Type B pancreatic cell (in vitro differentiated cells): ENCODE measurements at regions not wholly inside any gene's neighbourhood (a gene's known extent, or its start where the extent isn't known, plus 50 kb on each side); places are given as distances from the start of the nearest gene placed in this dataset.

ENCODE experiments used
- DNase-seq: peaks from one replicate; pipeline ENCODE4 v3.0.0; 2021; ENCODE audit warnings: mixed read lengths; ENCODE audit not compliant: unreplicated experiment; ENCODE audit errors: extremely low spot score
- H3K27ac Mint-ChIP-seq: 2 replicates; pipeline ENCODE4 v1.8.0; 2021; ENCODE audit warnings: mild to moderate bottlenecking, mixed read lengths
- H3K27me3 Mint-ChIP-seq: 2 replicates; pipeline ENCODE4 v1.8.0; 2021; ENCODE audit warnings: mixed read lengths
- H3K36me3 Mint-ChIP-seq: 2 replicates; pipeline ENCODE4 v1.8.0; 2021; ENCODE audit warnings: mixed read lengths
- H3K4me1 Mint-ChIP-seq: one replicate; pipeline ENCODE4 v1.8.0; 2021; ENCODE audit warnings: mixed read lengths; ENCODE audit not compliant: unreplicated experiment
- H3K4me3 Mint-ChIP-seq: 2 replicates; pipeline ENCODE4 v1.8.0; 2021; ENCODE audit warnings: mild to moderate bottlenecking, mixed read lengths
- H3K9me3 Mint-ChIP-seq: 2 replicates; pipeline ENCODE4 v1.8.0; 2021; ENCODE audit warnings: mixed read lengths
- TF ChIP-seq, protein P1 (sequence below): fragments of 200-600 bp; sonication (generic); conservative IDR thresholded peaks from 2 replicates; pipeline ENCODE4 v1.5.0; 2021; ENCODE audit warnings: antibody characterized with exemption, mild to moderate bottlenecking

DNA sequence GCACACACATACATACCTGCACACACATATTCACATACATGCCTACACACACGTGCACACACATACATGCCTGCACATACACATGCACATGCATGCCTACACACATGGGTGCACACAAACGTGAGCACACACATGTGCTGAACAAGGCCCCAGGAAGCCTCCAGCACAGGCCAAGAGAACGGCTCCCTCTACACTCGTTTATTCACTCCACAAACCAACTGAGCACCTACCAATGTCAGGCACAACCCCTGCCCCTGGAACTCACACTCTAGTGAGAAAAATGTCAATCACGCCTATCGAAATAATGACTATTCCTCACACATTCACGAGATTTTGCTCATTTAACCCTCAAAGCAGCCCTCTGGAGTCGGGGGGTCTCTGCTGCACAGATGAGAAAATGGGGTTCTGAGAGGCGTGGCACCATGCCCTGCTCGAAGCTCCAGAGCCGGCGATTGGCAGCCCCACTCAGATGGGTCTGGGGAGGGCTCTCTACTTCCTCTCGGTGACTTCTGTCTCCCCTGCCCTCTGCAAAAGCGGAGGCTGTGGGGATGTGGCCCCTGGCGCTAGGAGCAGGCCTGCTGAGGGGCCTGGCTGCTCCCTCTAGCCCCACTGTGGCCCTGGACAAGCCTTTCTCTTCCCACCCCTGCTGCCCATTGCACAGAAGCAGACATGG is 90.2 kb upstream of the RUNX3 start:
- Mint-ChIP-seq H3K27me3 (peaks cover 6% of the 10 kb centered on the region), H3K36me3 (no peaks in the 10 kb centered on the region), H3K27ac (no peak overlapping the region), H3K4me3 (no peak overlapping the region), H3K9me3 (no peaks in the 10 kb centered on the region), H3K4me1 (peaks cover 7% of the 10 kb centered on the region)
- TF ChIP-seq, protein P1, sequence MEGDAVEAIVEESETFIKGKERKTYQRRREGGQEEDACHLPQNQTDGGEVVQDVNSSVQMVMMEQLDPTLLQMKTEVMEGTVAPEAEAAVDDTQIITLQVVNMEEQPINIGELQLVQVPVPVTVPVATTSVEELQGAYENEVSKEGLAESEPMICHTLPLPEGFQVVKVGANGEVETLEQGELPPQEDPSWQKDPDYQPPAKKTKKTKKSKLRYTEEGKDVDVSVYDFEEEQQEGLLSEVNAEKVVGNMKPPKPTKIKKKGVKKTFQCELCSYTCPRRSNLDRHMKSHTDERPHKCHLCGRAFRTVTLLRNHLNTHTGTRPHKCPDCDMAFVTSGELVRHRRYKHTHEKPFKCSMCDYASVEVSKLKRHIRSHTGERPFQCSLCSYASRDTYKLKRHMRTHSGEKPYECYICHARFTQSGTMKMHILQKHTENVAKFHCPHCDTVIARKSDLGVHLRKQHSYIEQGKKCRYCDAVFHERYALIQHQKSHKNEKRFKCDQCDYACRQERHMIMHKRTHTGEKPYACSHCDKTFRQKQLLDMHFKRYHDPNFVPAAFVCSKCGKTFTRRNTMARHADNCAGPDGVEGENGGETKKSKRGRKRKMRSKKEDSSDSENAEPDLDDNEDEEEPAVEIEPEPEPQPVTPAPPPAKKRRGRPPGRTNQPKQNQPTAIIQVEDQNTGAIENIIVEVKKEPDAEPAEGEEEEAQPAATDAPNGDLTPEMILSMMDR = no peak
- no peak for DNase-seq

DNA sequence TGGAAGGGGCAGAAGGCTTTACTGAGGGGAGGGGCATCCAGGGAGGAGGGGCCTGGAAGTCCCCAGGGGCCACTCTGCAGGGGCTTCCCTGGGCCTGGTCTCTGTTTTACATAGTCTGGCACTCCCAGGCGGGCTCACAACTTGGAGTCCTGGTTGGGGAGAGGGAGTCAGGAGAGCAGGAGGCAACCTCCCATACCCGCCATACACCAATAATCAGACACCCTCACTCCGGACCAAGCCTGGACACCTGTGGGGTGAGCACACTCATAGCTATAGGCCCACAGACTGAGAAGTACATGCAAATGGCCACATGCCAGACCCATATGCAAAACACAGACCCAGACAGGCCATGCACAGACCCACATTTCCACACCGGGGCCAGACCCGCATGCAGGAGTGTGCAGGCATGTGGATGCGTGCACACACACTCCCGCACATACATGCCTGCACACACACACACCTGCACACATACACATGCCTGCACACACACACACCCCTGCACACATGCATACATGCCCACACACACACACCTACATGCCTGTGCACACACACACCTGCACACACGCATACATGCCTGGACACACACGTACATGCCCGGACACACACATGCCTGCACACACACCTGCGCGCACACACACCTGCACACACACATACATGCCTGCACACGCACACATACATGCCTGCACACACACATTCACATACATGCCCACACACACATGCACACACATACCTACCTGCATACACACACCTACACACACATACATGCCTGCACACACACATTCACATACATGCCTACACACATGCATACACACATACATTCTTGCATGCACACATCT is 89.5 kb upstream of the RUNX3 start:
- H3K4me3 Mint-ChIP-seq = no peak overlapping the region
- TF ChIP-seq, protein P1 = no peak
- peaks cover 4% of the 10 kb centered on the region for H3K27me3 Mint-ChIP-seq
- DNase-seq = no peak
- H3K27ac Mint-ChIP-seq = no peak overlapping the region
- H3K36me3 Mint-ChIP-seq = no peaks in the 10 kb centered on the region
- H3K9me3 Mint-ChIP-seq = no peaks in the 10 kb centered on the region
- H3K4me1 Mint-ChIP-seq = peaks cover 7% of the 10 kb centered on the region

DNA sequence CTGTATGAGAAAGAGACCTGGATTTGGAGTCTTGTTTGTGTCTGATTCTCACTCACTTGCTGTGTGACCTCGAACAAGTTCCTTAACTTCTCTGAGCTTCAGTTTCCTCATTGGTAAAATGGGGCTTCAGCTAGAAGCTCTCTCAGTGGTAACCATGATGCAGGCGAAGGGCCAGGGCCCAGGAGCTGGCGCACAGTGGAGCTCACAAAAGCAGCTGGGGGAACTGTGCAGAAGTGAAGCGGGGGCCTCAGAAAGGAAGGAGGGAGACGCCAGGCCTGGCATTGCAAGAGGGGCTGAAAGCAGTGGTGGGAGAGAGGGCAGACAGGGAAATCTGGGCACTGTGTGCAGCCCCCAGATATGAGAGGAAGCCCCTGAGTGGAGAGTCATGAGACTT is 88.9 kb upstream of the RUNX3 start:
- H3K27ac Mint-ChIP-seq = no peak overlapping the region
- TF ChIP-seq, protein P1 = no peak

DNA sequence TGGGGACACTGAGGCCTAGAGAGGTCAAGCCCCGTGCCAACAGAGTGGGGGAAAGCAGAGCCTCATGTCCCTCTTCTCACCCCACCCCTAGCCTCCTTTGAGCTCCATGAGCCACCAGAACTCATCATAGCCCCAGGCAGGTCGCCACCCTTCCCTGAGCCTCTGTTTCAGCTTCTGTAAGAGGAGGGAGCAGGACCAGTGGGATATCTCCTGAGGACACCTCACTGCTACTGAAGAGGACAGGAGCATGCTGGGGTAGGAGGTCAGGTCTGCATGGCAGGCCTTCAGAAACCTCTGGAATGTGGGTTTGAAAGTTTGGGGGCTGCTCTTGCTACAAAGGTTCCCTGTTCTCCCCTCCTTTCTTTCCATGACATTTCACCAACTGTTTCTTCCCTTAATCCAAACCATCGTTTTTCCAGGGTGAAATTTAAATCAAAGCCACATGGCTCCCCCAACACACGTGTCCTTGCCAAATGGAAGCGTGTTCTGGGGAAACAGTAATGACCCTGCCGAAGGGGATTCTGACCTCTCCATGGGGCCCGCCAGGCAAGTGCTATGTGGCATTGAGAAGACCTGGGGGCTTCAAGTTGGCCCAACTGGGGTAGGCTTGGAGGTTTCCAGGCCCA is 88.1 kb upstream of the RUNX3 start:
- Mint-ChIP-seq H3K4me1 (peaks cover 7% of the 10 kb centered on the region), H3K9me3 (no peaks in the 10 kb centered on the region), H3K36me3 (no peaks in the 10 kb centered on the region), H3K4me3 (no peak overlapping the region), H3K27ac (no peak overlapping the region), H3K27me3 (peaks cover 3% of the 10 kb centered on the region)
- TF ChIP-seq, protein P1 = no peak
- DNase-seq = no peak

More for the DNA sequence above, 88.9 kb upstream of the RUNX3 start:
- H3K36me3 Mint-ChIP-seq = no peaks in the 10 kb centered on the region
- H3K4me1 Mint-ChIP-seq = peaks cover 7% of the 10 kb centered on the region
- DNase-seq = no peak
- H3K9me3 Mint-ChIP-seq = no peaks in the 10 kb centered on the region
- peaks cover 3% of the 10 kb centered on the region for H3K27me3 Mint-ChIP-seq
- H3K4me3 Mint-ChIP-seq = no peak overlapping the region

DNA sequence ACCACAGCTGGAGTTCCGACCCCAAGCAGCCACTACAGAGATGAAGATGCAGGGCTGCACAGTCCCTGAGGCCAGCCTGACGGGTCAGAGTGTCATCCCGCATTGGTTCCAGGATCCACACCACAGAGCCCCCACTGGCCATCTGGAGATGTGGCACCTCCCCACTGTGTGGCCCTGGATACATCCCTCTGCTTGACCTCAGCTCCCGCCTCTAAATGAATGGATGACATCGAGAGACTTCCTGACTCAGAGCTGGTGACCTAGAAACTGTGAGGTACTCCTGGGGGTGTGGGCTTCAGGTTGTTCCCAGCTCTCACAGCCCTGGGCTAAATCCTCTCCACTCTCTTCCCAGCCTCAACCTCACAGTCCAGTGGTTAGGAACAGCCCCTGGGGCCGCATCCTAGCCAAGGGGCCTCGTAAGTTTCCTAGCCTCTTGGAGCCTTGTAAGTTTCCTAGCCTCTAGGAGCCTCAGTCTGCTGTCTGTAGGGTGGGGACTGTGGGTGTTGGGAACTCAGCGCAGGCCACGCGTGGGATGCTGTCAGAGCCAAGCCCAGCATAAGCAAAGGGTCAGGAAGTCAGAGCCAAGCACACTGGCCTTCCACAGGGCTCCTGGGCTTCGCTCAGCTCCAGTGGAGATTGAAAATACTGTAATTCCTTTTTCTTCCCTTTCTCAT is 87.5 kb upstream of the RUNX3 start:
- no peaks in the 10 kb centered on the region for H3K9me3 Mint-ChIP-seq
- H3K4me3 Mint-ChIP-seq = no peak overlapping the region
- no peak for DNase-seq
- TF ChIP-seq, protein P1 = no peak
- peaks cover 3% of the 10 kb centered on the region for H3K27me3 Mint-ChIP-seq
- peaks cover 7% of the 10 kb centered on the region for H3K4me1 Mint-ChIP-seq
- H3K27ac Mint-ChIP-seq = no peak overlapping the region
- no peaks in the 10 kb centered on the region for H3K36me3 Mint-ChIP-seq
